Naive thymus-derived CD4-positive, alpha-beta T cell (primary cell): ENCODE measurements at regions not wholly inside any gene's neighbourhood (a gene's known extent, or its start where the extent isn't known, plus 50 kb on each side); places are given as distances from the start of the nearest gene placed in this dataset.

Source experiments
- ATAC-seq: fragments of 150-1000 bp; cut with Tn5 transposase; 2 replicates; pipeline ENCODE4 v1.10.0; 2021; ENCODE audit warnings: mild to moderate bottlenecking, moderate library complexity
- CTCF ChIA-PET: fragments of 350-600 bp; sonication (Branson Sonifier 250); formaldehyde crosslinking; loops from one replicate; lab custom pipeline; 2021; ENCODE audit warnings: antibody characterized with exemption; lab: Charles Lee
- POLR2A ChIA-PET: fragments of 350-600 bp; sonication (Branson Sonifier 250); formaldehyde crosslinking; loops from one replicate; lab custom pipeline; 2021; ENCODE audit warnings: antibody characterized with exemption, inconsistent platforms; lab: Charles Lee
- DNase-seq, 9 donors: peaks; one replicate each; pipeline versions ENCODE4 v3.0.0 to v3.0.0-alpha.2; 2020 to 2022; ENCODE audit warnings: mixed read lengths in 1 of 9
- H3K27ac ChIP-seq: one replicate; pipeline ENCODE4 v1.7.0; 2013; ENCODE audit warnings: mild to moderate bottlenecking, low read depth, low read length, moderate library complexity
- H3K27me3 ChIP-seq, 2 donors: one replicate each; pipeline ENCODE4 v1.7.0; 2013; ENCODE audit warnings: low read length in 2 of 2, mild to moderate bottlenecking in 2 of 2, moderate library complexity in 2 of 2; ENCODE audit not compliant: control insufficient read depth in 2 of 2, insufficient read depth in 2 of 2
- H3K36me3 ChIP-seq, 3 experiments: 1 replicate in 2 of 3; 2 replicates in 1 of 3; pipeline ENCODE4 v1.7.0; 2013; ENCODE audit warnings: low read length in 3 of 3, mild to moderate bottlenecking in 3 of 3, moderate library complexity in 1 of 3; ENCODE audit not compliant: insufficient read depth in 3 of 3, control insufficient read depth in 2 of 3
- H3K4me1 ChIP-seq, 2 donors: one replicate each; pipeline ENCODE4 v1.7.0; 2013; ENCODE audit warnings: low read length in 2 of 2, mild to moderate bottlenecking in 2 of 2, moderate library complexity in 1 of 2; ENCODE audit not compliant: control insufficient read depth in 2 of 2, insufficient read depth in 2 of 2
- H3K4me3 ChIP-seq: 2 replicates; pipeline ENCODE4 v1.7.0; 2013; ENCODE audit warnings: mild to moderate bottlenecking, low read length
- H3K9me3 ChIP-seq, 3 experiments: 1 replicate in 2 of 3; 2 replicates in 1 of 3; pipeline ENCODE4 v1.7.0; 2013; ENCODE audit warnings: low read length in 3 of 3; ENCODE audit not compliant: control insufficient read depth in 2 of 3
- H3K27ac Mint-ChIP-seq, 9 donors: one replicate each; pipeline ENCODE4 v1.8.0; 2020 to 2022; ENCODE audit warnings: mixed read lengths in 9 of 9, mild to moderate bottlenecking in 8 of 9, moderate library complexity in 5 of 9, inconsistent platforms in 2 of 9
- H3K27me3 Mint-ChIP-seq, 5 donors: one replicate each; pipeline ENCODE4 v1.8.0; 2021 to 2022; ENCODE audit warnings: mixed read lengths in 5 of 5, mild to moderate bottlenecking in 1 of 5
- H3K36me3 Mint-ChIP-seq, 5 donors: one replicate each; pipeline ENCODE4 v1.8.0; 2020 to 2022; ENCODE audit warnings: mixed read lengths in 5 of 5, mild to moderate bottlenecking in 3 of 5, inconsistent platforms in 1 of 5
- H3K4me1 Mint-ChIP-seq, 7 donors: one replicate each; pipeline ENCODE4 v1.8.0; 2020 to 2022; ENCODE audit warnings: mixed read lengths in 7 of 7, mild to moderate bottlenecking in 3 of 7, inconsistent platforms in 1 of 7
- H3K4me3 Mint-ChIP-seq, 10 donors: one replicate each; pipeline ENCODE4 v1.8.0; 2020 to 2022; ENCODE audit warnings: mild to moderate bottlenecking in 10 of 10, mixed read lengths in 10 of 10, moderate library complexity in 6 of 10, inconsistent platforms in 2 of 10
- H3K9me3 Mint-ChIP-seq, 11 donors: one replicate each; pipeline ENCODE4 v1.8.0; 2020 to 2022; ENCODE audit warnings: mixed read lengths in 11 of 11, mild to moderate bottlenecking in 4 of 11, inconsistent platforms in 1 of 11, moderate library complexity in 1 of 11
- intact Hi-C, 2 donors: fragments of 100-400 bp; cut with micrococcal nuclease; formaldehyde crosslinking; loops; one replicate each; pipeline ENCODE4 v1.15.1; 2023

DNA sequence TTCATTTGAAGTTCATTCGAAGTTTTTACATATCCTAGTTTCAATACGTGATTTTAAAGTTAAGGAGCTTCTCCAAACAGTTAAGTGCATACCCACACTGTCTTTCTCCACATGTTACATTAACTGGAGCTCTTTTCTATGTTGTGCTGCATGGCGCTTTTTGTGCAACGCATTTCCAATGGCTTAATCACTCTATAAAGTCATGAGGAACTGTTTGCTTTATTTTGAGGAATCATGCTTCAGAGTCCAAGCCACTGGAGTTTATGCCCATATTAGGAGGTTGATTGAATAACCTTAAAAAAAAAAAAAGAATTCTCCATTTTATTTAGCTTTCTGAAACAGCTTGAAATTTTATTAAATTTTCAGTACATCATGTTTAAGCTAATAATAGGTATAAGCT is 109.4 kb upstream of the MBNL1 start:
- H3K4me3 Mint-ChIP-seq, result no peak overlapping the region
- peaks cover 0 to 2% (median under 1%) of the 10 kb centered on the region in 5 donors for H3K36me3 Mint-ChIP-seq
- peaks cover 0 to 23% (median 0%) of the 10 kb centered on the region in 5 donors for H3K27me3 Mint-ChIP-seq
- Histone ChIP-seq H3K27ac (no peak overlapping the region), H3K4me3 (no peak overlapping the region), H3K27me3 (no peaks in the 10 kb centered on the region), H3K36me3 (no peaks in the 10 kb centered on the region), H3K9me3 (no peaks in the 10 kb centered on the region), H3K4me1 (no peaks in the 10 kb centered on the region)
- no peak overlapping the region for H3K27ac Mint-ChIP-seq
- peaks cover 0 to 6% (median 0%) of the 10 kb centered on the region in 11 donors for H3K9me3 Mint-ChIP-seq
- no peak for ATAC-seq
- ChIA-PET CTCF (interaction anchor here (0.6 kb wide), 1 partner anchor 50 kb away, joined by 5 read pairs; no protein-coding TSS in a partner anchor), POLR2A (interaction anchor here (0.7 to 1.2 kb wide), 2 partner anchors 9 to 146 kb away, joined by 3 to 4 read pairs; no protein-coding TSS in a partner anchor)
- intact Hi-C loops, result no loop called here
- peaks cover 0 to 3% (median 0%) of the 10 kb centered on the region in 7 donors for H3K4me1 Mint-ChIP-seq
- no peak for DNase-seq

- peaks cover 0 to 3% (median 0%) of the 10 kb centered on the region in 7 donors for H3K4me1 Mint-ChIP-seq
- H3K27ac ChIP-seq, result no peak overlapping the region
- peaks cover 0 to 17% (median 6%) of the 10 kb centered on the region in 11 donors for H3K9me3 Mint-ChIP-seq
- no peaks in the 10 kb centered on the region for H3K27me3 ChIP-seq
- no peak overlapping the region for H3K4me3 ChIP-seq
- H3K36me3 Mint-ChIP-seq, result peaks cover 3 to 12% (median 6%) of the 10 kb centered on the region in 5 donors
- DNase-seq (no peak), ATAC-seq (no peak)
- intact Hi-C loops, result no loop called here
- no peaks in the 10 kb centered on the region for H3K9me3 ChIP-seq
- H3K36me3 ChIP-seq, result no peaks in the 10 kb centered on the region
- no peak overlapping the region for H3K27ac Mint-ChIP-seq
- no peaks in the 10 kb centered on the region for H3K4me1 ChIP-seq
- ChIA-PET POLR2A (no interaction called here), CTCF (no interaction called here)
- peaks cover 0 to 23% (median 0%) of the 10 kb centered on the region in 5 donors for H3K27me3 Mint-ChIP-seq
- H3K4me3 Mint-ChIP-seq, result no peak overlapping the region
These were observed 108.2 kb upstream of the MBNL1 start for GRCh38 chr3:152160350-152161011.

GRCh38 chr3:152172460-152172859 is 96.3 kb upstream of the MBNL1 start:
- Histone ChIP-seq H3K36me3 (no peaks in the 10 kb centered on the region), H3K27me3 (no peaks in the 10 kb centered on the region), H3K4me1 (no peaks in the 10 kb centered on the region), H3K4me3 (no peak overlapping the region), H3K9me3 (no peaks in the 10 kb centered on the region), H3K27ac (no peak overlapping the region)
- peaks cover 0 to 13% (median 6%) of the 10 kb centered on the region in 11 donors for H3K9me3 Mint-ChIP-seq
- DNase-seq, result no peak
- peaks cover 0 to 22% (median 0%) of the 10 kb centered on the region in 5 donors for H3K27me3 Mint-ChIP-seq
- peaks cover 0 to 18% (median 10%) of the 10 kb centered on the region in 5 donors for H3K36me3 Mint-ChIP-seq
- H3K27ac Mint-ChIP-seq, result no peak overlapping the region
- H3K4me1 Mint-ChIP-seq, result peaks cover 0 to 8% (median 7%) of the 10 kb centered on the region in 7 donors
- H3K4me3 Mint-ChIP-seq, result no peak overlapping the region
- ATAC-seq, result no peak
- intact Hi-C loops, result no loop called here
- ChIA-PET POLR2A (no interaction called here), CTCF (interaction anchor here (0.6 kb wide), 1 partner anchor 274 kb away, joined by 3 read pairs; no protein-coding TSS in a partner anchor)

DNA sequence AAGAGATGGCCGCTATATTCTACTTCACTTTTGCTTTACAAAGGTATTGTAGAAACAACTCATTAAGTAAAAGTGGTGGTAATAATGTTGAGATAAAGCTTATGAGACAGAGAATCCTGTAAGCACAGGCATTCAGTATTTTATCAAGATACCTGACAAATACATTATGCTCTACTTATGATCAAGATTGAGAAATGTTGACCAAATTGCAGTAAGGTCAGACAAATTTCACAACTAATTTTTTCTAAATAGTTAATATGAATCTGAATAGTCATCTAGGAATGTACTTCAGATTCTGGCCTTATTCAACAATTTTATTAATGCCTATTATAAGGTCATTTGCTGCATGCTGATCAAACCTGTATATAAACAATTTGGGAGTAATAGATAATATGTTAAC is 95.1 kb upstream of the MBNL1 start:
- ChIA-PET CTCF (no interaction called here), POLR2A (no interaction called here)
- Histone ChIP-seq H3K27ac (no peak overlapping the region), H3K27me3 (no peaks in the 10 kb centered on the region), H3K36me3 (no peaks in the 10 kb centered on the region), H3K4me1 (peaks cover 0 to 6% of the 10 kb centered on the region in 2 donors), H3K9me3 (no peaks in the 10 kb centered on the region), H3K4me3 (no peak overlapping the region)
- intact Hi-C loops, result no loop called here
- H3K4me1 Mint-ChIP-seq, result peaks cover 3 to 20% (median 16%) of the 10 kb centered on the region in 7 donors
- ATAC-seq, result no peak
- no peak for DNase-seq
- H3K27ac Mint-ChIP-seq, result no peak overlapping the region
- peaks cover 0 to 18% (median 10%) of the 10 kb centered on the region in 5 donors for H3K36me3 Mint-ChIP-seq
- peaks cover 0 to 13% (median 4%) of the 10 kb centered on the region in 11 donors for H3K9me3 Mint-ChIP-seq
- peaks cover 0 to 22% (median 0%) of the 10 kb centered on the region in 5 donors for H3K27me3 Mint-ChIP-seq
- no peak overlapping the region for H3K4me3 Mint-ChIP-seq

DNA sequence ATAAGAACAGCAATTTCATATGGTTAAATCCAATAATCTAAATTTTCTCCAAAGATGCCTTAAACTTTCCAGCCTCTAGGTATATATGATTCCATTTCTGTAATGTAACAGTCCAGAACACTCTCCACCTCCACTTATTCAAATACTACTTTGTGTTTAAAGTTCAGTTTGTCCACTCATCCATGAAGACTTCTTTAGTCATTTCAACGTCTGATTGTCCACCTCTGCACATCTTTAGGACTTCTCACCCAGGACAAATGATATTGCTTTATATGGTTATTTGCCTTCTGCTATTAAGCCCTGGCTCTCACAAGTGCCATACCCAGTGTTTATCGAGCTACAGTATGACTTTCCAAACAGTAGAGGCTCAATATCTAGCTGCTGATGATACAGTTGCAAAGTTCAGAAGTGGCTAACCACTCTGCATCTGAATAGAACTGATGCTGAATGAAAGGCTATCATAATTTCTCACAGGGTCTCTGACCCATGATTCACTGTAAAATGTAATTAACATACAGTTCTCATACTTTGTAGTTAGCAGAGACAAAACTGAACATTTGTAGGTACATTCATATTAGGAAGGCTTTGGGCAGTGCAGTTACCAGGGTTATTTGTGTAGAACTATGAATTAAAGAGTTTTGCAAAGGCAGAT is 93.7 kb upstream of the MBNL1 start:
- ATAC-seq (no peak), DNase-seq (no peak)
- H3K4me3 Mint-ChIP-seq, result no peak overlapping the region
- intact Hi-C loops, result no loop called here
- POLR2A ChIA-PET, result no interaction called here
- CTCF ChIA-PET, result no interaction called here
- Histone ChIP-seq H3K36me3 (no peaks in the 10 kb centered on the region), H3K27me3 (no peaks in the 10 kb centered on the region), H3K4me1 (peaks cover 0 to 9% of the 10 kb centered on the region in 2 donors), H3K9me3 (no peaks in the 10 kb centered on the region), H3K4me3 (no peak overlapping the region), H3K27ac (no peak overlapping the region)
- H3K27ac Mint-ChIP-seq, result no peak overlapping the region
- H3K4me1 Mint-ChIP-seq, result peaks cover 14 to 33% (median 26%) of the 10 kb centered on the region in 7 donors
- H3K36me3 Mint-ChIP-seq, result peaks cover 0 to 19% (median 6%) of the 10 kb centered on the region in 5 donors
- peaks cover 0 to 13% (median 4%) of the 10 kb centered on the region in 11 donors for H3K9me3 Mint-ChIP-seq
- H3K27me3 Mint-ChIP-seq, result peaks cover 0 to 22% (median 0%) of the 10 kb centered on the region in 5 donors

- Histone ChIP-seq H3K27ac (no peak overlapping the region), H3K4me3 (no peak overlapping the region), H3K36me3 (no peaks in the 10 kb centered on the region), H3K4me1 (peaks cover 0 to 9% of the 10 kb centered on the region in 2 donors), H3K9me3 (no peaks in the 10 kb centered on the region), H3K27me3 (no peaks in the 10 kb centered on the region)
- POLR2A ChIA-PET, result no interaction called here
- Mint-ChIP-seq H3K36me3 (peaks cover 0 to 20% (median 6%) of the 10 kb centered on the region in 5 donors), H3K27me3 (peaks cover 0 to 22% (median 0%) of the 10 kb centered on the region in 5 donors), H3K9me3 (peaks cover 0 to 13% (median 4%) of the 10 kb centered on the region in 11 donors), H3K4me3 (no peak overlapping the region), H3K27ac (no peak overlapping the region), H3K4me1 (peaks cover 16 to 36% (median 28%) of the 10 kb centered on the region in 7 donors)
- no peak for DNase-seq
- ATAC-seq, result no peak
- intact Hi-C loops, result no loop called here
- CTCF ChIA-PET, result no interaction called here
These were observed 93.2 kb upstream of the MBNL1 start for GRCh38 chr3:152175528-152175889.
